AG09319 (cell line): ENCODE measurements at regions not wholly inside any gene's neighbourhood (a gene's known extent, or its start where the extent isn't known, plus 50 kb on each side); places are given as distances from the start of the nearest gene placed in this dataset.

ENCODE experiments used
- DNase-seq: peaks from one replicate; pipeline ENCODE4 v3.0.0-alpha.2; 2010; ENCODE audit warnings: low read depth; ENCODE audit errors: extremely low read depth
- CTCF ChIP-seq: IDR thresholded peaks from 2 replicates; pipeline ENCODE4 v1.5.1; 2011; ENCODE audit warnings: low read depth, mild to moderate bottlenecking, inconsistent platforms, low read length, moderate library complexity

GRCh38 chr3:30546934-30547333, 59.5 kb upstream of the TGFBR2 start:
- DNase-seq = no peak
- TF ChIP-seq CTCF = no peak

GRCh38 chr3:30547716-30548115, 58.7 kb upstream of the TGFBR2 start:
- DNase-seq = no peak
- TF ChIP-seq CTCF = no peak

GRCh38 chr3:30548600-30548999, 57.8 kb upstream of the TGFBR2 start:
- DNase-seq = no peak
- TF ChIP-seq CTCF = no peak

GRCh38 chr3:30549600-30549999, 56.8 kb upstream of the TGFBR2 start:
- no peak for DNase-seq

GRCh38 chr3:30550246-30550645, 56.2 kb upstream of the TGFBR2 start:
- DNase-seq = no peak
- TF ChIP-seq CTCF = no peak

More at GRCh38 chr3:30549600-30549999, 56.8 kb upstream of the TGFBR2 start:
- no peak for TF ChIP-seq CTCF

- DNase-seq = no peak
- no peak for TF ChIP-seq CTCF
Observed at GRCh38 chr3:30551266-30551665, 55.1 kb upstream of the TGFBR2 start.

- no peak for TF ChIP-seq CTCF
- DNase-seq = no peak
Observed at GRCh38 chr3:30551927-30552326, 54.5 kb upstream of the TGFBR2 start.
